ENCODE measurements at regions not wholly inside any gene's neighbourhood (a gene's known extent, or its start where the extent isn't known, plus 50 kb on each side); places are given as distances from the start of the nearest gene placed in this dataset.

- Mint-ChIP-seq H3K36me3 (no peaks in the 10 kb centered on the region), H3K9me3 (peaks cover 0 to 3% (median 0%) of the 10 kb centered on the region in 3 donors), H3K4me1 (no peaks in the 10 kb centered on the region), H3K27me3 (no peaks in the 10 kb centered on the region), H3K27ac (no peak overlapping the region), H3K4me3 (no peak overlapping the region)
Observed at GRCh38 chr3:117609330-117609729, 899.8 kb downstream of the TUSC7 start.

- H3K4me3 Mint-ChIP-seq: no peak overlapping the region
- H3K36me3 Mint-ChIP-seq: no peaks in the 10 kb centered on the region
- no peak overlapping the region for H3K27ac Mint-ChIP-seq
- H3K27me3 Mint-ChIP-seq: no peaks in the 10 kb centered on the region
- H3K9me3 Mint-ChIP-seq: peaks cover 0 to 3% (median 0%) of the 10 kb centered on the region in 3 donors
- H3K4me1 Mint-ChIP-seq: no peaks in the 10 kb centered on the region
Observed at GRCh38 chr3:117610156-117610555, 900.6 kb downstream of the TUSC7 start.

GRCh38 chr3:117611211-117611610, 901.6 kb downstream of the TUSC7 start:
- Mint-ChIP-seq H3K9me3 (peaks cover 0 to 3% (median 0%) of the 10 kb centered on the region in 3 donors), H3K36me3 (no peaks in the 10 kb centered on the region)

GRCh38 chr3:117616227-117616626, 906.6 kb downstream of the TUSC7 start:
- no peaks in the 10 kb centered on the region for H3K9me3 Mint-ChIP-seq
- no peaks in the 10 kb centered on the region for H3K27me3 Mint-ChIP-seq
- no peak overlapping the region for H3K4me3 Mint-ChIP-seq
- no peak overlapping the region for H3K27ac Mint-ChIP-seq
- H3K4me1 Mint-ChIP-seq: no peaks in the 10 kb centered on the region
- no peaks in the 10 kb centered on the region for H3K36me3 Mint-ChIP-seq

More at GRCh38 chr3:117611211-117611610, 901.6 kb downstream of the TUSC7 start:
- Mint-ChIP-seq H3K4me1 (no peaks in the 10 kb centered on the region), H3K27me3 (no peaks in the 10 kb centered on the region), H3K27ac (no peak overlapping the region), H3K4me3 (no peak overlapping the region)

- H3K4me1 Mint-ChIP-seq: no peaks in the 10 kb centered on the region
- H3K4me3 Mint-ChIP-seq: no peak overlapping the region
- no peaks in the 10 kb centered on the region for H3K27me3 Mint-ChIP-seq
- H3K27ac Mint-ChIP-seq: no peak overlapping the region
- H3K9me3 Mint-ChIP-seq: peaks cover 0 to 4% (median 0%) of the 10 kb centered on the region in 3 donors
- no peaks in the 10 kb centered on the region for H3K36me3 Mint-ChIP-seq
Observed at GRCh38 chr3:117617906-117618305, 908.3 kb downstream of the TUSC7 start.

- Mint-ChIP-seq H3K27me3 (no peaks in the 10 kb centered on the region), H3K4me1 (no peaks in the 10 kb centered on the region), H3K4me3 (no peak overlapping the region), H3K36me3 (no peaks in the 10 kb centered on the region), H3K9me3 (peaks cover 0 to 4% (median 0%) of the 10 kb centered on the region in 3 donors), H3K27ac (no peak overlapping the region)
Observed at GRCh38 chr3:117618462-117618861, 908.9 kb downstream of the TUSC7 start.

GRCh38 chr3:117619805-117620204, 910.2 kb downstream of the TUSC7 start:
- Mint-ChIP-seq H3K27ac (peak overlapping the region in 1 of 3 donors; percentile 25), H3K27me3 (no peaks in the 10 kb centered on the region), H3K36me3 (no peaks in the 10 kb centered on the region), H3K9me3 (peaks cover 0 to 4% (median 0%) of the 10 kb centered on the region in 3 donors), H3K4me3 (no peak overlapping the region), H3K4me1 (no peaks in the 10 kb centered on the region)

- Mint-ChIP-seq H3K4me3 (no peak overlapping the region), H3K36me3 (no peaks in the 10 kb centered on the region), H3K4me1 (no peaks in the 10 kb centered on the region), H3K27me3 (no peaks in the 10 kb centered on the region), H3K27ac (no peak overlapping the region), H3K9me3 (peaks cover 0 to 4% (median 0%) of the 10 kb centered on the region in 3 donors)
Observed at GRCh38 chr3:117622171-117622841, 912.7 kb downstream of the TUSC7 start.

- no peak overlapping the region for H3K4me3 Mint-ChIP-seq
- H3K36me3 Mint-ChIP-seq: no peaks in the 10 kb centered on the region
Observed at GRCh38 chr3:117624424-117624823, 914.8 kb downstream of the TUSC7 start.

GRCh38 chr3:117625174-117625573, 915.6 kb downstream of the TUSC7 start:
- Mint-ChIP-seq H3K27me3 (no peaks in the 10 kb centered on the region), H3K9me3 (peaks cover 0 to 4% (median 0%) of the 10 kb centered on the region in 3 donors), H3K4me3 (no peak overlapping the region)

More at GRCh38 chr3:117624424-117624823, 914.8 kb downstream of the TUSC7 start:
- H3K4me1 Mint-ChIP-seq: no peaks in the 10 kb centered on the region
- H3K27ac Mint-ChIP-seq: no peak overlapping the region
- no peaks in the 10 kb centered on the region for H3K27me3 Mint-ChIP-seq
- peaks cover 0 to 4% (median 0%) of the 10 kb centered on the region in 3 donors for H3K9me3 Mint-ChIP-seq

GRCh38 chr3:117626577-117626976, 917.0 kb downstream of the TUSC7 start:
- Mint-ChIP-seq H3K4me1 (no peaks in the 10 kb centered on the region), H3K27me3 (no peaks in the 10 kb centered on the region), H3K36me3 (no peaks in the 10 kb centered on the region), H3K4me3 (no peak overlapping the region), H3K27ac (no peak overlapping the region), H3K9me3 (peaks cover 0 to 4% (median 0%) of the 10 kb centered on the region in 3 donors)

More at GRCh38 chr3:117625174-117625573, 915.6 kb downstream of the TUSC7 start:
- Mint-ChIP-seq H3K36me3 (no peaks in the 10 kb centered on the region), H3K27ac (no peak overlapping the region), H3K4me1 (no peaks in the 10 kb centered on the region)

- Mint-ChIP-seq H3K27ac (no peak overlapping the region), H3K9me3 (no peaks in the 10 kb centered on the region)
Observed at GRCh38 chr3:117628823-117629291, 919.3 kb downstream of the TUSC7 start.

GRCh38 chr3:117629505-117629904, 919.9 kb downstream of the TUSC7 start:
- H3K4me1 Mint-ChIP-seq: no peaks in the 10 kb centered on the region
- no peak overlapping the region for H3K4me3 Mint-ChIP-seq
- no peaks in the 10 kb centered on the region for H3K9me3 Mint-ChIP-seq
- no peak overlapping the region for H3K27ac Mint-ChIP-seq
- H3K27me3 Mint-ChIP-seq: no peaks in the 10 kb centered on the region
- H3K36me3 Mint-ChIP-seq: no peaks in the 10 kb centered on the region

More at GRCh38 chr3:117628823-117629291, 919.3 kb downstream of the TUSC7 start:
- Mint-ChIP-seq H3K36me3 (no peaks in the 10 kb centered on the region), H3K4me3 (no peak overlapping the region), H3K27me3 (no peaks in the 10 kb centered on the region), H3K4me1 (no peaks in the 10 kb centered on the region)

GRCh38 chr3:117630469-117630868, 920.9 kb downstream of the TUSC7 start:
- no peaks in the 10 kb centered on the region for H3K27me3 Mint-ChIP-seq
- no peaks in the 10 kb centered on the region for H3K36me3 Mint-ChIP-seq
- no peaks in the 10 kb centered on the region for H3K4me1 Mint-ChIP-seq
- no peak overlapping the region for H3K27ac Mint-ChIP-seq
- H3K4me3 Mint-ChIP-seq: no peak overlapping the region
- H3K9me3 Mint-ChIP-seq: no peaks in the 10 kb centered on the region

- H3K9me3 Mint-ChIP-seq: no peaks in the 10 kb centered on the region
- H3K4me3 Mint-ChIP-seq: no peak overlapping the region
- no peaks in the 10 kb centered on the region for H3K27me3 Mint-ChIP-seq
- H3K4me1 Mint-ChIP-seq: no peaks in the 10 kb centered on the region
- no peak overlapping the region for H3K27ac Mint-ChIP-seq
- no peaks in the 10 kb centered on the region for H3K36me3 Mint-ChIP-seq
Observed at GRCh38 chr3:117630885-117631284, 921.3 kb downstream of the TUSC7 start.

- Mint-ChIP-seq H3K9me3 (no peaks in the 10 kb centered on the region), H3K27ac (no peak overlapping the region), H3K4me1 (no peaks in the 10 kb centered on the region), H3K27me3 (no peaks in the 10 kb centered on the region), H3K36me3 (no peaks in the 10 kb centered on the region), H3K4me3 (no peak overlapping the region)
Observed at GRCh38 chr3:117631781-117632180, 922.2 kb downstream of the TUSC7 start.

Data from IgD-negative memory B cell (primary cell).